ENCODE measurements at regions not wholly inside any gene's neighbourhood (a gene's known extent, or its start where the extent isn't known, plus 50 kb on each side); places are given as distances from the start of the nearest gene placed in this dataset.

GRCh38 chr12:91563011-91563765 is 380.6 kb upstream of the DCN start:
- no peak for DNase-seq

GRCh38 chr12:91562476-91562875 is 379.9 kb upstream of the DCN start:
- peak; percentile 45 for DNase-seq

- no peak for DNase-seq
Measured at GRCh38 chr12:91561958-91562325, 379.3 kb upstream of the DCN start.

GRCh38 chr12:91561301-91561957 is 378.8 kb upstream of the DCN start:
- no peak for DNase-seq

GRCh38 chr12:91556909-91557308 is 374.3 kb upstream of the DCN start:
- DNase-seq, result no peak

GRCh38 chr12:91555436-91556415 is 373.1 kb upstream of the DCN start:
- DNase-seq, result no peak

- DNase-seq, result no peak
Measured at GRCh38 chr12:91551927-91552326, 369.3 kb upstream of the DCN start.

- DNase-seq, result no peak
Measured at GRCh38 chr12:91551242-91551641, 368.6 kb upstream of the DCN start.

GRCh38 chr12:91542666-91543065 is 360.0 kb upstream of the DCN start:
- no peak for DNase-seq

- no peak for DNase-seq
Measured at GRCh38 chr12:91542067-91542466, 359.4 kb upstream of the DCN start.

- DNase-seq, result no peak
Measured at GRCh38 chr12:91538418-91538817, 355.8 kb upstream of the DCN start.

- no peak for DNase-seq
Measured at GRCh38 chr12:91533366-91533765, 350.7 kb upstream of the DCN start.

GRCh38 chr12:91529829-91530228 is 347.2 kb upstream of the DCN start:
- DNase-seq, result no peak

- DNase-seq, result no peak
Measured at GRCh38 chr12:91523831-91524230, 341.2 kb upstream of the DCN start.

- DNase-seq, result no peak
Measured at GRCh38 chr12:91516695-91517047, 334.1 kb upstream of the DCN start.

GRCh38 chr12:91515944-91516694 is 333.5 kb upstream of the DCN start:
- no peak for DNase-seq

GRCh38 chr12:91513313-91513712 is 330.7 kb upstream of the DCN start:
- no peak for DNase-seq

- DNase-seq, result no peak
Measured at GRCh38 chr12:91511795-91512420, 329.3 kb upstream of the DCN start.

GRCh38 chr12:91507754-91508153 is 325.1 kb upstream of the DCN start:
- no peak for DNase-seq

- DNase-seq, result no peak
Measured at GRCh38 chr12:91506452-91506851, 323.8 kb upstream of the DCN start.

- no peak for DNase-seq
Measured at GRCh38 chr12:91505006-91505405, 322.4 kb upstream of the DCN start.

- DNase-seq, result no peak
Measured at GRCh38 chr12:91502208-91502607, 319.6 kb upstream of the DCN start.
